Upper lobe of left lung (tissue), 6 donors: ENCODE measurements at regions not wholly inside any gene's neighbourhood (a gene's known extent, or its start where the extent isn't known, plus 50 kb on each side); places are given as distances from the start of the nearest gene placed in this dataset.

Experiments used
- ATAC-seq, 2 donors: fragments of 200-7000 bp; cut with Tn5 transposase; one replicate each; pipeline ENCODE4 v1.9.1; 2022; ENCODE audit warnings: mild to moderate bottlenecking in 2 of 2, moderate library complexity in 2 of 2; ENCODE audit not compliant: low FRiP score in 2 of 2
- DNase-seq, 2 donors: peaks; one replicate each; pipeline ENCODE4 v3.0.0-alpha.2; 2019 to 2020
- H3K27ac ChIP-seq, 4 donors: fragments of 200-600 bp; sonication (generic); one replicate each; pipeline ENCODE4 v1.5.1; 2016 to 2019
- H3K27me3 ChIP-seq, 4 donors: fragments of 200-600 bp; sonication (generic); one replicate each; pipeline ENCODE4 v1.5.1; 2017 to 2019
- H3K36me3 ChIP-seq, 4 donors: fragments of 200-600 bp; sonication (generic); one replicate each; pipeline ENCODE4 v1.5.1; 2016 to 2019
- H3K4me1 ChIP-seq, 4 donors: fragments of 200-600 bp; sonication (generic); one replicate each; pipeline ENCODE4 v1.5.1; 2018 to 2019
- H3K4me3 ChIP-seq, 4 donors: fragments of 200-600 bp; sonication (generic); one replicate each; pipeline ENCODE4 v1.5.1; 2017 to 2019; ENCODE audit warnings: mild to moderate bottlenecking in 2 of 4, moderate library complexity in 1 of 4
- H3K9me3 ChIP-seq, 4 donors: fragments of 200-600 bp; sonication (generic); one replicate each; pipeline ENCODE4 v1.5.1; 2018 to 2019
- CTCF ChIP-seq, 6 experiments: fragments of 450-650 bp in 4 of 6; fragments of 200-600 bp in 2 of 6; sonication (generic) in 2 of 6; IDR thresholded peaks; one replicate each; pipeline ENCODE4 v1.5.1; 2016 to 2019; ENCODE audit warnings: antibody characterized with exemption in 6 of 6
- EP300 ChIP-seq, 4 donors: sonication (generic); formaldehyde crosslinking; IDR thresholded peaks; one replicate each; pipeline ENCODE4 v1.5.1; 2017; ENCODE audit warnings: antibody characterized with exemption in 4 of 4, control low read depth in 2 of 4
- POLR2A ChIP-seq, 4 donors: fragments of 450-650 bp; IDR thresholded peaks; one replicate each; pipeline ENCODE4 v1.5.1; 2016 to 2017; ENCODE audit warnings: antibody characterized with exemption in 4 of 4, mild to moderate bottlenecking in 2 of 4
- POLR2AphosphoS5 ChIP-seq, 2 donors: sonication (generic); formaldehyde crosslinking; IDR thresholded peaks; one replicate each; pipeline ENCODE4 v1.5.1; 2017; ENCODE audit warnings: antibody characterized with exemption in 2 of 2
- WGBS, 2 donors: methylation state at CpG; one replicate each; pipeline ENCODE4 v1.1.5; 2017 to 2018; 5-methylcytosine and 5-hydroxymethylcytosine counted together
- donor health status: DM: no; HTN: no; CAD: no; lungs with moderate emphysema.
- donor health status: DM: no; HTN: yes; CAD: no; lungs with severe emphysema.

DNA sequence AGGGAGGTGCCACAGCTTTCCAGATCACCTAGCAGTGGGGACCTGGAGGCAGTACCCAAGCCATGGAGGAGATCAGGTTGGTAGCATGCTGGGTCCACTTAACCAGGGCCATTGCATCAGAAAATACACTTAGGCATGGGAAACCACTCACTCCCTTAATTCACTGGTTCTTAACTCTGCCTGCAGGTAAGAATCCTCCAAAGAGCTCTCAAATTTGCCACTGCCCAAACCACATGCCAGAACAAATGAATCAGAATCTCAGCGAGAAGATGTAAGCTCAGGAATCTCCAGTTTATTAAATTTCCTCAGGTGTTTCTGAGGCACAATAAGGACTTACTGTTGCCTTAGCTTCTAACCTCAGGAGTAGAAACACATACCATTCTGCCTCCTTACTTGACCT is 327.7 kb upstream of the RASGEF1B start:
- no peaks in the 10 kb centered on the region for H3K4me1 ChIP-seq
- H3K27ac ChIP-seq: no peak overlapping the region
- H3K9me3 ChIP-seq: no peaks in the 10 kb centered on the region
- no peak for ATAC-seq
- H3K27me3 ChIP-seq: no peaks in the 10 kb centered on the region
- 90 to 91% methylated on average over 1 of the region's 1 CpG for WGBS, 2 donors
- no peak for DNase-seq
- TF ChIP-seq POLR2A (IDR thresholded peaks at IDR 0.05): no peak
- TF ChIP-seq POLR2AphosphoS5 (IDR thresholded peaks at IDR 0.05): no peak
- TF ChIP-seq EP300 (IDR thresholded peaks at IDR 0.05): no peak
- TF ChIP-seq CTCF (IDR thresholded peaks at IDR 0.05): no peak
- no peaks in the 10 kb centered on the region for H3K36me3 ChIP-seq
- H3K4me3 ChIP-seq: no peak overlapping the region

DNA sequence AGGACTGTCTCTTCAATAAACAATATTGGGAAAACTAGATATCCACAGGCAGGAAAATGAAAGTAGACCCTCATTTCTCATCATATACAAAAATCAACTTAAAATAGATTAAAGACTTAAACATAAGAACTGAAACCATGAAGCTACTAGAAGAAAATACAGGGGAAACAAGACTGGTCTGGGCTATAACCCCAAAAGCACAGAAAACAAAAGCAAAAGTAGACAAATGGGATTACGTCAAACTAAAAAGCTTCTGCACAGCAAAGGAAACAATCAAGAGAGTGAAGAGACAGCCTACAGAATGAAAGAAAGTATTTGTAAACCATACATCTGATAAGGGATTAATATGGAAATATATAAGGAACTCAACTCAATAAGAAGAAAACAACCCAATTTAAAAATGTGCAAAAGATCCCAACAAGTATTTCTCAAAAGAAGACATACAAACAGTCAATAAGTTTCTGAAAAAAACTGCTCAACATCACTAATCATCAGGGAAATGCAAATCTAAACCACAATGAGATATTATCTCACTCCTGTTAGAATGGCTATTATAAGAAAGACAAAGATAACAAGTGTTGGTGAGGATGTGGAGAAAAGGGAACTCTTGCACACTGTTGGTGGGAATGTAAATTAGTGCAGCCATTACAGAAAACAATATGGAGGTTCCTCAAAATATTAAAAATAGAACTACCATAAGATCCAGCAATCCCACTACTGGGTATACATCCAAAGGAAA is 325.3 kb upstream of the RASGEF1B start:
- Histone ChIP-seq H3K36me3 (no peaks in the 10 kb centered on the region), H3K9me3 (no peaks in the 10 kb centered on the region), H3K27ac (no peak overlapping the region), H3K27me3 (no peaks in the 10 kb centered on the region), H3K4me1 (no peaks in the 10 kb centered on the region), H3K4me3 (no peak overlapping the region)
- ATAC-seq: no peak
- WGBS, 2 donors: 86 to 91% methylated on average over 1 of the region's 1 CpG
- TF ChIP-seq POLR2A (IDR thresholded peaks at IDR 0.05) (no peak), EP300 (IDR thresholded peaks at IDR 0.05) (no peak)
- no peak for DNase-seq

DNA sequence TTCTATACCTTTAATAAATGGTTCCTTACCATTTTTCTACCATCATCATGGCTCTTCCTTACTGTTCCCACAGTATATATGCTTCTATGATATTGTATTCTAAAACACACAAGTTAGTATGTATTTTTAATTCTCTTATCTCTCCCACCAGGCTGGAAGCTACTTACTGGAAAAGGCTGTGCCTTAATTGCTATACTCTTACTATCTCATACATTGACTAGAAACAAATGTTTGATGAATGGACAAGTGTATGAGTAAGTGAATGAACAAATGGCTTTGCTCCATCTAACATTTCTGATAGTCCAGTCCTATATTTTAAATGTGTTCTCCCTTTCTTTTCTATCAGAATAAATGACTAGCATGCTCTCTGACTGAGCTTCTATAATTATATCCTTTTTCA is 320.8 kb upstream of the RASGEF1B start:
- DNase-seq (no peak), ATAC-seq (no peak)
- H3K9me3 ChIP-seq: no peaks in the 10 kb centered on the region
- no peak for TF ChIP-seq EP300 (IDR thresholded peaks at IDR 0.05)
- no peak for TF ChIP-seq CTCF (IDR thresholded peaks at IDR 0.05)
- TF ChIP-seq POLR2A (IDR thresholded peaks at IDR 0.05): no peak
- TF ChIP-seq POLR2AphosphoS5 (IDR thresholded peaks at IDR 0.05): no peak
- no peaks in the 10 kb centered on the region for H3K4me1 ChIP-seq
- no peaks in the 10 kb centered on the region for H3K27me3 ChIP-seq
- H3K36me3 ChIP-seq: no peaks in the 10 kb centered on the region
- H3K27ac ChIP-seq: no peak overlapping the region
- H3K4me3 ChIP-seq: no peak overlapping the region

GRCh38 chr4:81790477-81790876 is 318.8 kb upstream of the RASGEF1B start:
- no peak for DNase-seq
- TF ChIP-seq EP300 (IDR thresholded peaks at IDR 0.05) (no peak), POLR2AphosphoS5 (IDR thresholded peaks at IDR 0.05) (no peak), POLR2A (IDR thresholded peaks at IDR 0.05) (no peak), CTCF (IDR thresholded peaks at IDR 0.05) (no peak)
- 44 to 80% methylated on average over 2 of the region's 2 CpGs for WGBS, 2 donors

GRCh38 chr4:81789741-81790399 is 318.2 kb upstream of the RASGEF1B start:
- 67 to 75% methylated on average over 5 of the region's 5 CpGs for WGBS, 2 donors
- no peak overlapping the region for H3K4me3 ChIP-seq
- H3K27ac ChIP-seq: no peak overlapping the region
- DNase-seq: no peak
- no peak for ATAC-seq
- TF ChIP-seq CTCF (IDR thresholded peaks at IDR 0.05) (no peak), POLR2A (IDR thresholded peaks at IDR 0.05) (no peak), EP300 (IDR thresholded peaks at IDR 0.05) (no peak), POLR2AphosphoS5 (IDR thresholded peaks at IDR 0.05) (no peak)
- no peaks in the 10 kb centered on the region for H3K27me3 ChIP-seq
- peaks cover 6 to 12% (median 7%) of the 10 kb centered on the region in 4 donors for H3K4me1 ChIP-seq
- no peaks in the 10 kb centered on the region for H3K9me3 ChIP-seq
- no peaks in the 10 kb centered on the region for H3K36me3 ChIP-seq

More at GRCh38 chr4:81790477-81790876, 318.8 kb upstream of the RASGEF1B start:
- no peak for ATAC-seq
- H3K36me3 ChIP-seq: no peaks in the 10 kb centered on the region
- no peaks in the 10 kb centered on the region for H3K27me3 ChIP-seq
- no peaks in the 10 kb centered on the region for H3K9me3 ChIP-seq
- no peak overlapping the region for H3K27ac ChIP-seq
- H3K4me3 ChIP-seq: no peak overlapping the region
- peaks cover 6 to 12% (median 7%) of the 10 kb centered on the region in 4 donors for H3K4me1 ChIP-seq
